GM18870 (cell line): ENCODE measurements at regions not wholly inside any gene's neighbourhood (a gene's known extent, or its start where the extent isn't known, plus 50 kb on each side); places are given as distances from the start of the nearest gene placed in this dataset.
A peak's percentile ranks its signal among the peaks of the same experiment; 100 is the strongest.

Experiments used
- ATAC-seq: cut with Tn5 transposase; IDR thresholded peaks from one replicate; pipeline ENCODE4 v1.9.1; 2021; ENCODE audit warnings: moderate library complexity; ENCODE audit not compliant: unreplicated experiment

- no peak for ATAC-seq
Measured at GRCh38 chr6:22082218-22082617, 214.6 kb downstream of the PRL start.

GRCh38 chr6:22083119-22083518, 213.7 kb downstream of the PRL start:
- ATAC-seq, result no peak

- ATAC-seq, result no peak
Measured at GRCh38 chr6:22087960-22088706, 208.7 kb downstream of the PRL start.

GRCh38 chr6:22091424-22091948, 205.3 kb downstream of the PRL start:
- no peak for ATAC-seq

- no peak for ATAC-seq
Measured at GRCh38 chr6:22095836-22096235, 201.0 kb downstream of the PRL start.

- no peak for ATAC-seq
Measured at GRCh38 chr6:22098601-22099031, 198.2 kb downstream of the PRL start.

- no peak for ATAC-seq
Measured at GRCh38 chr6:22099231-22099630, 197.6 kb downstream of the PRL start.

GRCh38 chr6:22099923-22100322, 196.9 kb downstream of the PRL start:
- no peak for ATAC-seq

GRCh38 chr6:22101163-22101562, 195.7 kb downstream of the PRL start:
- no peak for ATAC-seq

GRCh38 chr6:22102671-22103070, 194.2 kb downstream of the PRL start:
- ATAC-seq, result peak; percentile 95

GRCh38 chr6:22106451-22106850, 190.4 kb downstream of the PRL start:
- no peak for ATAC-seq

- ATAC-seq, result no peak
Measured at GRCh38 chr6:22106961-22107360, 189.9 kb downstream of the PRL start.

GRCh38 chr6:22108199-22108598, 188.6 kb downstream of the PRL start:
- ATAC-seq, result no peak

- ATAC-seq, result no peak
Measured at GRCh38 chr6:22110061-22110460, 186.8 kb downstream of the PRL start.

GRCh38 chr6:22112461-22112860, 184.4 kb downstream of the PRL start:
- no peak for ATAC-seq

- no peak for ATAC-seq
Measured at GRCh38 chr6:22113026-22113766, 183.6 kb downstream of the PRL start.

- no peak for ATAC-seq
Measured at GRCh38 chr6:22115559-22115958, 181.3 kb downstream of the PRL start.

- no peak for ATAC-seq
Measured at GRCh38 chr6:22117631-22118030, 179.2 kb downstream of the PRL start.

- ATAC-seq, result no peak
Measured at GRCh38 chr6:22119500-22119899, 177.3 kb downstream of the PRL start.

- no peak for ATAC-seq
Measured at GRCh38 chr6:22124756-22125155, 172.1 kb downstream of the PRL start.

- ATAC-seq, result no peak
Measured at GRCh38 chr6:22126910-22127309, 169.9 kb downstream of the PRL start.

- no peak for ATAC-seq
Measured at GRCh38 chr6:22129751-22130150, 167.1 kb downstream of the PRL start.
